Sigmoid colon (tissue), 6 donors: ENCODE measurements at regions not wholly inside any gene's neighbourhood (a gene's known extent, or its start where the extent isn't known, plus 50 kb on each side); places are given as distances from the start of the nearest gene placed in this dataset.
"Not testable (repeated sequence)": the region's sequence is repeated elsewhere in the genome, so short reads cannot be mapped to it uniquely, and the experiment has no call there.

Source experiments
- DNase-seq: peaks from one replicate; pipeline ENCODE4 v3.0.0-alpha.2; 2019
- H3K27ac ChIP-seq, 4 donors: fragments of 200-600 bp; sonication (generic); one replicate each; pipeline ENCODE4 v1.5.1; 2016 to 2019; ENCODE audit warnings: mild to moderate bottlenecking in 1 of 4
- H3K27me3 ChIP-seq, 3 donors: fragments of 200-600 bp; sonication (generic); one replicate each; pipeline ENCODE4 v1.5.1; 2019; ENCODE audit warnings: mild to moderate bottlenecking in 1 of 3
- H3K36me3 ChIP-seq, 4 donors: fragments of 200-600 bp; sonication (generic); one replicate each; pipeline ENCODE4 v1.5.1; 2016 to 2019
- H3K4me1 ChIP-seq, 4 donors: fragments of 200-600 bp; sonication (generic); one replicate each; pipeline ENCODE4 v1.5.1; 2017 to 2019
- H3K4me3 ChIP-seq, 4 donors: fragments of 200-600 bp; sonication (generic); one replicate each; pipeline ENCODE4 v1.5.1; 2017 to 2019; ENCODE audit warnings: mild to moderate bottlenecking in 2 of 4, moderate library complexity in 1 of 4
- H3K9me3 ChIP-seq, 4 donors: fragments of 200-600 bp in 3 of 4; sonication (generic) in 3 of 4; one replicate each; pipeline versions ENCODE4 v1.5.1 to v1.6.1; 2013 to 2019
- EP300 ChIP-seq, 4 donors: sonication (generic); formaldehyde crosslinking; IDR thresholded peaks; one replicate each; pipeline ENCODE4 v1.6.1; 2017; ENCODE audit warnings: antibody characterized with exemption in 4 of 4
- POLR2A ChIP-seq, 2 donors: fragments of 450-650 bp; IDR thresholded peaks; one replicate each; pipeline ENCODE4 v1.6.1; 2016; ENCODE audit warnings: antibody characterized with exemption in 2 of 2, mild to moderate bottlenecking in 2 of 2, moderate library complexity in 2 of 2
- POLR2AphosphoS5 ChIP-seq, 4 donors: sonication (generic); formaldehyde crosslinking; IDR thresholded peaks; one replicate each; pipeline ENCODE4 v1.6.1; 2017; ENCODE audit warnings: antibody characterized with exemption in 4 of 4
- WGBS, 2 donors: extraction: QIAGEN DNeasy Blood & Tissue Kit; methylation state at CpG; one replicate each; pipeline ENCODE4 v1.1.7; 2013; 5-methylcytosine and 5-hydroxymethylcytosine counted together
- intact Hi-C: fragments of 100-400 bp; cut with DNase I; formaldehyde crosslinking; loops from one replicate; pipeline ENCODE4 v1.15.1; 2023
- TF ChIP-seq, protein P1 (sequence below), 4 experiments: fragments of 450-650 bp in 3 of 4; fragments of 200-600 bp in 1 of 4; IDR thresholded peaks; one replicate each; pipeline ENCODE4 v1.5.1; 2016 to 2019; ENCODE audit warnings: antibody characterized with exemption in 4 of 4, mild to moderate bottlenecking in 3 of 4, moderate library complexity in 2 of 4
- donor health status: healthy with polysubstance abuse.
- donor health status: healthy.

DNA sequence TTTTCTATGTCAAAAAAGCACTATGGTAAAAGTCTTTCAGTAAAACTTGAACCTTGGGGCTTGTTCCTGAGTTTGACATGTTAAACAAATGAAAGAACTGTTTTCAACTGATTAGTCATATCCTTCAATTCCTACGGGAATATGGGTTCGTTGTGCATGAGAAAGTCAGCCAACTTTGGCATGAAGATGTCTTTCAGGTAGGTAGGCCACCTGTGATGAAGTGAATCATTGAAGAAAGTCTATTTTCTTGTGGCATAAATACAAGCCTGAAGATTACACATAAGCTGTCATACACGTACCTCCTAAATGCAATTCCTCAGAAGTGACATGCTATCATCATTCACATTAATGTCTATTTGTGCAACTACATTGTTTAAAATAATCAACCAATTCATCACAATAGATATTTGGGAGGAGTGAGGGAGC lies 513.0 kb downstream of the IRS2 start:
- no peaks in the 10 kb centered on the region for H3K27me3 ChIP-seq
- intact Hi-C loops, result no loop called here
- no peaks in the 10 kb centered on the region for H3K9me3 ChIP-seq
- no peak overlapping the region for H3K27ac ChIP-seq
- no peak overlapping the region for H3K4me3 ChIP-seq
- no peak for DNase-seq
- H3K36me3 ChIP-seq, result no peaks in the 10 kb centered on the region
- H3K4me1 ChIP-seq, result peaks cover 0 to 19% (median 12%) of the 10 kb centered on the region in 4 donors
- no peak for TF ChIP-seq POLR2AphosphoS5 (IDR thresholded peaks at IDR 0.05)
- TF ChIP-seq EP300 (IDR thresholded peaks at IDR 0.05), result no peak
- TF ChIP-seq, protein P1, sequence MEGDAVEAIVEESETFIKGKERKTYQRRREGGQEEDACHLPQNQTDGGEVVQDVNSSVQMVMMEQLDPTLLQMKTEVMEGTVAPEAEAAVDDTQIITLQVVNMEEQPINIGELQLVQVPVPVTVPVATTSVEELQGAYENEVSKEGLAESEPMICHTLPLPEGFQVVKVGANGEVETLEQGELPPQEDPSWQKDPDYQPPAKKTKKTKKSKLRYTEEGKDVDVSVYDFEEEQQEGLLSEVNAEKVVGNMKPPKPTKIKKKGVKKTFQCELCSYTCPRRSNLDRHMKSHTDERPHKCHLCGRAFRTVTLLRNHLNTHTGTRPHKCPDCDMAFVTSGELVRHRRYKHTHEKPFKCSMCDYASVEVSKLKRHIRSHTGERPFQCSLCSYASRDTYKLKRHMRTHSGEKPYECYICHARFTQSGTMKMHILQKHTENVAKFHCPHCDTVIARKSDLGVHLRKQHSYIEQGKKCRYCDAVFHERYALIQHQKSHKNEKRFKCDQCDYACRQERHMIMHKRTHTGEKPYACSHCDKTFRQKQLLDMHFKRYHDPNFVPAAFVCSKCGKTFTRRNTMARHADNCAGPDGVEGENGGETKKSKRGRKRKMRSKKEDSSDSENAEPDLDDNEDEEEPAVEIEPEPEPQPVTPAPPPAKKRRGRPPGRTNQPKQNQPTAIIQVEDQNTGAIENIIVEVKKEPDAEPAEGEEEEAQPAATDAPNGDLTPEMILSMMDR (IDR thresholded peaks at IDR 0.05), result no peak
- TF ChIP-seq POLR2A (IDR thresholded peaks at IDR 0.05), result no peak
- WGBS, 2 donors, result 61 to 73% methylated on average over 3 of the region's 3 CpGs

DNA sequence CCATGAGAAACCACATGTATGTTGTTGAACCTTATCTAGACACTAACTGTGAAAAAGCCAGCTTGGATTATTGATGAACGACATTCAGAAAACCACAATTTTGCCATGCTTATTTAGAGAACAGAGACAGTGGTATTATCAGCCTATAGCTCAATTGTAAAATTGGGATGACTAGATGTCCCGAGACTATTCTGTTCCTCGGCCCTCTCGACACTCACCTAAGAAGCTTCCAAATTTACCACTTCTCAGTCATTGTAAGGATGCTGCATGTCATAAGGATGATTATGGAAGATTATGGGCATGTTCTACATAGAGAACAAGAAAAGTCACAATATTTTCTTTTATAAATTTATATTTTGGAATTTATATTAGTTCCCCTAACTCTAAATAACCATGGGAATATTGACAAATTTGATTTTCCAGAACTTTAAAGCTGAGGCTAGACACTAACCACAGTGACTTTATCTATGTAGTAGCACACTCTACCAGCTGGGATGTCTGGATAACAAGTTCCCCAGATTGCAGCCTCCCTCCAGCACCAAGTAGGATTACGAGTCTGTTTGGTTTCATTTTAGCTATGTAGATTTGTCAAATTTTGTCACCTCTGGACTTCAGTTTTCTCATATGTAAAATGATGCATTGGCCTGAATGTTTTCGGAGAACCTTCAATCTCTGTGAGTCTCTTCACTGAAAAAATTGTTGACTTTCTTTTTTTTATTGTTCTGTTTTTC lies 513.6 kb downstream of the IRS2 start:
- 77 to 78% methylated on average over 6 of the region's 6 CpGs for WGBS, 2 donors
- Histone ChIP-seq H3K4me3 (no peak overlapping the region), H3K9me3 (no peaks in the 10 kb centered on the region)

DNA sequence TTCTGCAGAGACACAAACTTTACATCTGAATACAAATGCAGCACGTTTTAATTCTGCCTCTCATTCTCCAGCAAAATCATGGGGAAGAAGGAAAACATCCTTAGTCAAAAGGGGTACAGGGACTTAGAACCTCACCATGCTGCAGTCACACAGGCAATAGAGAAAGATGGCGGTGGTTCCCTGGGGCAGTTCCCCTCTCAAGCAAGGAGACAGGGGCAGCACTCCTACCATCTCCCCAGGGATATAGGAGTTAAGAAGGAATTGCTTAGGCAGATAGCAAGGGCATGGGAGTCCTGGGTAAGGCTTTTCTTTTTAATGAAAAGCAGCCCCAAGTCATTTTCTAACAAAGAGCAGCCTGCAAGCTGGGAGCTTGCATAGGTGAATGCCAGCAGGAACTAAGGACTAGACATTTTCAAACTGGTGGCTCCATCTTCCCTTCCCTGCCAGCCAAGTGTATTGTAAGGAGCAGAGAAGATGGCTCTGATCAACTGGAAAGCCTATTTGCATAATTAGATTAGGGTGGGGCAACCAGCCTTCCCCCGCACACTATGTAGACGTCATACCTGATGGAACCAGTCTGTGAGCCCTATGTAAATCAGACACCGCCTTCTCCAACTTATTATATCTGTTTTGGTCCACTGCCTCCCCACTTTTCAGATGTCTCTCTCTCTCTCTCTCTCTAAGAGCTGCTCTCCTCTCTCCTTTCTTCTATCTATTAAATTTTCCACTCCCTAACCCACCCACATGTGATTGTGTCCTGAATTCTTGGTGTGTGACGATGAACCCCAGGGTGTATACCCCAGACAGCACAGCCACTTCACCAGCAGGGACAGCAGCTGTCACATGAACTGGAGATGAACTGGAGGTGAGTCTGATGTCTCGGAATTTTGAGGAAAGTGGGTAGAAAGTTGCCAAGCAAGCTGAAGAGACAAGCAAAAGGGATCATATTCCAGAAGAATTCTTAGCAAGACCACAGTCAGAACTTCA lies 514.5 kb downstream of the IRS2 start:
- intact Hi-C loops, result no loop called here
- H3K27ac ChIP-seq, result no peak overlapping the region
- H3K27me3 ChIP-seq, result no peaks in the 10 kb centered on the region
- peaks cover 0 to 19% (median 12%) of the 10 kb centered on the region in 4 donors for H3K4me1 ChIP-seq
- 83% methylated on average over 7 of the region's 7 CpGs for WGBS, 2 donors
- no peak overlapping the region for H3K4me3 ChIP-seq
- no peaks in the 10 kb centered on the region for H3K36me3 ChIP-seq
- H3K9me3 ChIP-seq, result no peaks in the 10 kb centered on the region
- no peak for DNase-seq
- TF ChIP-seq, protein P1 (IDR thresholded peaks at IDR 0.05), result no peak
- no peak for TF ChIP-seq POLR2AphosphoS5 (IDR thresholded peaks at IDR 0.05)
- no peak for TF ChIP-seq POLR2A (IDR thresholded peaks at IDR 0.05)
- no peak for TF ChIP-seq EP300 (IDR thresholded peaks at IDR 0.05)

More for the DNA sequence above, 513.6 kb downstream of the IRS2 start:
- TF ChIP-seq POLR2AphosphoS5 (IDR thresholded peaks at IDR 0.05) (no peak), EP300 (IDR thresholded peaks at IDR 0.05) (no peak), POLR2A (IDR thresholded peaks at IDR 0.05) (no peak)
- TF ChIP-seq, protein P1 (IDR thresholded peaks at IDR 0.05), result no peak
- H3K27ac ChIP-seq, result no peak overlapping the region
- H3K4me1 ChIP-seq, result peaks cover 0 to 19% (median 12%) of the 10 kb centered on the region in 4 donors
- intact Hi-C loops, result no loop called here
- no peak for DNase-seq
- no peaks in the 10 kb centered on the region for H3K27me3 ChIP-seq
- no peaks in the 10 kb centered on the region for H3K36me3 ChIP-seq

DNA sequence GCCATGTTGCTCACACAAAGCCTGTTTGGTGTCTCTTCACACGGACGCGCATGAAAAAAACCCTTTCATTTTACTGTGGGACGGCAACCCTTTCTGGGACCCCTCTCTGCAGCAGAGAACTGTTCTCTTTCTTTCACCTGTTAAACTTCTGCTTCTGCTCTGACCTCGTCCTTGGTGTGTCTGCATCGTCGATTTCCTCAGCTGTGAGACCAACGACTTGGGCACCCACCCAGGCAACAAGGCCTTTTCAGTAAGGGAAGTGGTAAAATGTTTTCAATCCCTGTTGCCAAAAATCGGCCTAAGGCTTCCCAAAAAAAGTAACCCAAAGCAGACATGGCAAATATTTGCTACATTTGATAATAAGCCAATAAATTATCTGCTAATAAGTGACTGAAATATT lies 515.3 kb downstream of the IRS2 start:
- intact Hi-C loops, result no loop called here
- 80 to 81% methylated on average over 9 of the region's 9 CpGs for WGBS, 2 donors
- H3K36me3 ChIP-seq, result no peaks in the 10 kb centered on the region
- no peaks in the 10 kb centered on the region for H3K27me3 ChIP-seq
- no peak overlapping the region for H3K4me3 ChIP-seq
- no peak for TF ChIP-seq POLR2AphosphoS5 (IDR thresholded peaks at IDR 0.05)
- TF ChIP-seq EP300 (IDR thresholded peaks at IDR 0.05), result no peak
- TF ChIP-seq POLR2A (IDR thresholded peaks at IDR 0.05), result no peak
- TF ChIP-seq, protein P1 (IDR thresholded peaks at IDR 0.05), result no peak
- no peak overlapping the region for H3K27ac ChIP-seq
- DNase-seq, result no peak
- H3K4me1 ChIP-seq, result peaks cover 0 to 19% (median 12%) of the 10 kb centered on the region in 4 donors
- H3K9me3 ChIP-seq, result no peaks in the 10 kb centered on the region

DNA sequence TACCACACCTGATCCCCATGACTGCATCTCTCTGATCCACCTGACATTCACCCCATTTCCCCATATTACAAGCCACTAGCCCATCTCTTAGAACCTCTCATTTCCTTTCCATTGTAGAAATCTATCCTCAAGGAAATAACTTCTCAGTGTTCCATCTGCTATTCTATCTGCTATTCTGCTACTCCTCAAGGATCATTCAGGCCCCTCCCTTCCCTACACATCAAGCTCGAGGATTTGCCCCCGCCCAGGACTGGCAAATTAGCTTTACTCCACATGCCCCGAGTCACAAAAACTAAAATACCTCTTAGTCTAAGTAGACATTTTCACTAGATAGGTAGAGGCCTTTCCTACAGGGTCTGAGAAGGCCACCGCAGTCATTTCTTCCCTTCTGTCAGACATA lies 517.0 kb downstream of the IRS2 start:
- H3K27ac ChIP-seq, H3K9me3 ChIP-seq, H3K27me3 ChIP-seq, H3K4me3 ChIP-seq, H3K36me3 ChIP-seq, intact Hi-C loops, DNase-seq: not testable (repeated sequence)
- peaks cover 0 to 14% (median 7%) of the 10 kb centered on the region in 4 donors for H3K4me1 ChIP-seq
- WGBS, 2 donors, result 79 to 86% methylated on average over 4 of the region's 4 CpGs

DNA sequence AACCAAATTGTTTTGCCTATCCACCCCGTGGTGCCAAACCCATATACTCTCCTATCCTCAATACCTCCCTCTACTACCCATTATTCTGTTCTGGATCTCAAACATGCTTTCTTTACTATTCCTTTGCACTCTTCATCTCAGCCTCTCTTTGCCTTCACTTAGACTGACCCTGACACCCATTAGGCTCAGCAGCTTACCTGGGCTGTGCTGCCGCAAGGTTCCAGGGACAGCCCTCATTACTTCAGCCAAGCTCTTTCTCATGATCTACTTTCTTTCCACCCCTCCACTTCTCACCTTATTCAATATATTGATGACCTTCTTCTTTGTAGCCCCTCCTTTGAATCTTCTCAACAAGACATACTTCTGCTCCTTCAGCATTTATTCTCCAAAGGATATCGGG lies 517.9 kb downstream of the IRS2 start:
- DNase-seq, H3K9me3 ChIP-seq, H3K4me3 ChIP-seq, H3K36me3 ChIP-seq, H3K27me3 ChIP-seq, H3K27ac ChIP-seq, intact Hi-C loops, H3K4me1 ChIP-seq: not testable (repeated sequence)
- 80 to 91% methylated on average over 3 of the region's 3 CpGs for WGBS, 2 donors

DNA sequence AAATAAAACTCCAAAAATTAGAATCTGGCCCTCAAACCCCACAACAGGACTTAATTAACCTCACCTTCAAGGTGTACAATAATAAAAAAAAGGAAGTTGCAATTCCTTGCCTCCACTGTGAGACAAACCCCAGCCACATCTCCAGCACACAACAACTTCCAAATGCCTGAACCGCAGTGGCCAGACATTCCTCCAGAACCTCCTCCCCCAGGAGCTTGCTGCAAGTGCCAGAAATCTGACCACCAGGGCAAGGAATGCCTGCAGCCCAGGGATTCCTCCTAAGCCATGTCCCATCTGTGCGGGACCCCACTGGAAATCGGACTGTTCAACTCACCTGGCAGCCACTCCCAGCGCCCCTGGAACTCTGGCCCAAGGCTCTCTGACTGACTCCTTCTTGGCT lies 519.0 kb downstream of the IRS2 start:
- H3K9me3 ChIP-seq, H3K27ac ChIP-seq, DNase-seq, H3K27me3 ChIP-seq, H3K36me3 ChIP-seq, H3K4me1 ChIP-seq, intact Hi-C loops, H3K4me3 ChIP-seq: not testable (repeated sequence)
- 71 to 75% methylated on average over 4 of the region's 4 CpGs for WGBS, 2 donors

DNA sequence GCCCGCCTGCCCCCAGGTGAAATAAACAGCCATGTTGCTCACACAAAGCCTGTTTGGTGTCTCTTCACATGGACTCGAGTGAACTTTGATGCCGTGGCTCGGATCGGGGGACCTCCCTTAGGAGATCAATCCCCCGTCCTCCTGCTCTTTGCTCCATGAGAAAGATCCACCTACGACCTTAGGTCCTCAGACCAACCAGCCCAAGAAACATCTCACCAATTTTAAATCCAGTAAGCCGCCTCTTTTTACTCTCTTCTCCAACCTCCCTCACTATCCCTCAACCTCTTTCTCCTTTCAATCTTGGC lies 521.0 kb downstream of the IRS2 start:
- H3K27ac ChIP-seq, H3K27me3 ChIP-seq, H3K4me1 ChIP-seq, H3K36me3 ChIP-seq, H3K9me3 ChIP-seq, intact Hi-C loops, DNase-seq, H3K4me3 ChIP-seq: not testable (repeated sequence)
- 55 to 75% methylated on average over 8 of the region's 8 CpGs for WGBS, 2 donors
